Neuronal stem cell (in vitro differentiated cells): ENCODE measurements at regions not wholly inside any gene's neighbourhood (a gene's known extent, or its start where the extent isn't known, plus 50 kb on each side); places are given as distances from the start of the nearest gene placed in this dataset.

ENCODE experiments used
- DNase-seq: peaks from one replicate; pipeline ENCODE4 v3.0.0-alpha.2; 2013; ENCODE audit warnings: low spot score
- H2AFZ ChIP-seq: one replicate; pipeline ENCODE4 v1.6.1; 2013; ENCODE audit warnings: mild to moderate bottlenecking, low read length, inconsistent platforms
- H2AK5ac ChIP-seq: 2 replicates; pipeline ENCODE4 v1.6.1; 2013; ENCODE audit warnings: low read depth, mild to moderate bottlenecking, inconsistent platforms, low read length, moderate library complexity, mixed read lengths
- H2BK120ac ChIP-seq: 2 replicates; pipeline ENCODE4 v1.6.1; 2013; ENCODE audit warnings: low read depth, mild to moderate bottlenecking, inconsistent platforms, low read length, moderate library complexity, mixed read lengths
- H2BK12ac ChIP-seq: one replicate; pipeline ENCODE4 v1.6.1; 2013; ENCODE audit warnings: low read length, inconsistent platforms
- H2BK15ac ChIP-seq: 2 replicates; pipeline ENCODE4 v1.6.1; 2013; ENCODE audit warnings: mild to moderate bottlenecking, low read length, inconsistent platforms, mixed read lengths
- H2BK5ac ChIP-seq: one replicate; pipeline ENCODE4 v1.6.1; 2013; ENCODE audit warnings: inconsistent platforms, mild to moderate bottlenecking, low read length, moderate library complexity
- H3K14ac ChIP-seq: one replicate; pipeline ENCODE4 v1.6.1; 2013; ENCODE audit warnings: low read length, inconsistent platforms
- H3K18ac ChIP-seq: 2 replicates; pipeline ENCODE4 v1.6.1; 2013; ENCODE audit warnings: low read length, inconsistent platforms
- H3K23ac ChIP-seq: 2 replicates; pipeline ENCODE4 v1.6.1; 2013; ENCODE audit warnings: low read depth, mild to moderate bottlenecking, mixed read lengths, low read length, inconsistent platforms; ENCODE audit not compliant: poor library complexity
- H3K27ac ChIP-seq: replicated peaks from 3 replicates; pipeline ENCODE4 v1.5.1; 2013; ENCODE audit warnings: low read length, inconsistent platforms
- H3K27me3 ChIP-seq, 3 experiments: 2 replicates each; pipeline ENCODE4 v1.6.1; 2013; ENCODE audit warnings: low read length in 3 of 3, mild to moderate bottlenecking in 2 of 3, inconsistent platforms in 1 of 3, low read depth in 1 of 3, mixed read lengths in 1 of 3, moderate library complexity in 1 of 3; ENCODE audit not compliant: control insufficient read depth in 3 of 3, insufficient read depth in 3 of 3
- H3K36me3 ChIP-seq, 2 donors: replicated peaks in 1 of 2; 2 replicates each; pipeline ENCODE4 v1.6.1; 2013; ENCODE audit warnings: low read length in 2 of 2; ENCODE audit not compliant: control insufficient read depth in 2 of 2, insufficient read depth in 2 of 2
- H3K4ac ChIP-seq: 2 replicates; pipeline ENCODE4 v1.6.1; 2013; ENCODE audit warnings: inconsistent platforms, mild to moderate bottlenecking, low read length, moderate library complexity
- H3K4me1 ChIP-seq, 2 donors: 1 replicate in 1 of 2; 2 replicates in 1 of 2; pipeline ENCODE4 v1.6.1; 2013; ENCODE audit warnings: low read length in 2 of 2, low read depth in 1 of 2; ENCODE audit not compliant: control insufficient read depth in 2 of 2, insufficient read depth in 1 of 2
- H3K4me2 ChIP-seq: one replicate; pipeline ENCODE4 v1.6.1; 2013; ENCODE audit warnings: mild to moderate bottlenecking, low read length, inconsistent platforms; ENCODE audit not compliant: insufficient read depth, poor library complexity, severe bottlenecking
- H3K4me3 ChIP-seq, 2 donors: 2 replicates each; pipeline ENCODE4 v1.5.1; 2013; ENCODE audit warnings: low read length in 2 of 2, mild to moderate bottlenecking in 2 of 2, inconsistent platforms in 1 of 2, moderate library complexity in 1 of 2
- H3K79me1 ChIP-seq: one replicate; pipeline ENCODE4 v1.6.1; 2013; ENCODE audit warnings: low read depth, mild to moderate bottlenecking, inconsistent platforms, low read length, moderate library complexity
- H3K9ac ChIP-seq: one replicate; pipeline ENCODE4 v1.6.1; 2013; ENCODE audit warnings: mild to moderate bottlenecking, low read depth, low read length, inconsistent platforms; ENCODE audit not compliant: poor library complexity
- H3K9me3 ChIP-seq, 2 donors: replicated peaks in 1 of 2; 2 replicates each; pipeline versions ENCODE3 to v1.6.1; 2013; ENCODE audit warnings: low read length in 2 of 2, mild to moderate bottlenecking in 2 of 2, inconsistent platforms in 1 of 2, low read depth in 1 of 2, mixed read lengths in 1 of 2, moderate library complexity in 1 of 2; ENCODE audit not compliant: control insufficient read depth in 2 of 2, insufficient read depth in 1 of 2
- H4K8ac ChIP-seq: one replicate; pipeline ENCODE4 v1.6.1; 2013; ENCODE audit warnings: low read depth, mild to moderate bottlenecking, inconsistent platforms, low read length, moderate library complexity
- H4K91ac ChIP-seq: one replicate; pipeline ENCODE4 v1.6.1; 2013; ENCODE audit warnings: low read length, low read depth, mild to moderate bottlenecking, inconsistent platforms; ENCODE audit not compliant: poor library complexity
- WGBS, 2 donors: extraction: QIAGEN DNeasy Blood & Tissue Kit; methylation state at CpG; one replicate each; pipeline ENCODE4 v1.1.7; 2013; ENCODE audit warnings: missing lambda C conversion rate in 2 of 2, mixed read lengths in 1 of 2; ENCODE audit not compliant: insufficient read length in 2 of 2, insufficient replicate concordance in 1 of 2; ENCODE audit errors: extremely low coverage in 2 of 2; 5-methylcytosine and 5-hydroxymethylcytosine counted together

DNA sequence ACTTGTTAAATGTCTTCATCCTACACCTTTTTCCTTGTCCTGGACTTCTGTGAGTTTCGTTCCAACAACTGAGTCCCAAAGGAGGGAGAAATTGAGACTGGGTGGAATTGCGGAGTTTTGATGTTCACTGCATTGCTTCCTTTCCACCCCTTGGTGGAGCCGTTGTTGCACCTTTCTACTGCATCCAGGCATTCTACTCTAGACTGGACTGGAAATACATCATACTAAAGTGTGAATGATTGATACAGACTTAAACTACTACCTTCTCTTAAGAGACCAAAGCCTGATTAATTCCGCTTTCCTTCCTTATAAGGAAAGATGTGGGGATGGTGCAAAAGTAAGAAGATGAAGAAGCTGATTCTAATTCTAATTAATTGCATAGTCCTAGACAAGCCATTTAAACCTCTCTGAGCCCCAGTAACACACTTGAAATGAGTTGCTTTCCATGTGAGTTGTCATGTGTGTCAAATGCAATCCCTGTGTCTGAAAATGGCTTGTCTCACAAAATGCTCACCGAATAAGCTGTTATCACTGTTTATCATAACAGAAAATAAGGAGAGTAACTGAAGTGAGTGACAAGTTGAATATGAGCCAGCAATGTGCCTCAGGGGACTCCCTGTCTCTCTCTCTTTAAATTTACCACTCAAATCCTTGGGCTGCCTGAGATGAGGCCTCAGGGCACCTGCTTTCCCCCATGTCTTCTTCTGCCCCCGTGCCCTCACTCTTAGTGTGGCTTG lies 338.3 kb upstream of the CHD6 start:
- no peak overlapping the region for H3K4ac ChIP-seq
- H3K4me2 ChIP-seq = no peak overlapping the region
- no peak overlapping the region for H3K4me3 ChIP-seq
- H3K4me1 ChIP-seq = no peaks in the 10 kb centered on the region
- H3K36me3 ChIP-seq = no peaks in the 10 kb centered on the region
- no peak overlapping the region for H2BK15ac ChIP-seq
- no peaks in the 10 kb centered on the region for H3K79me1 ChIP-seq
- peak; percentile 6 for DNase-seq
- H3K9ac ChIP-seq = no peak overlapping the region
- no peak overlapping the region for H2BK12ac ChIP-seq
- WGBS, 2 donors = no CpG with 5 or more reads among the region's 6 CpGs
- no peak overlapping the region for H3K14ac ChIP-seq
- no peaks in the 10 kb centered on the region for H3K9me3 ChIP-seq
- no peak overlapping the region for H2AFZ ChIP-seq
- no peak overlapping the region for H4K8ac ChIP-seq
- no peaks in the 10 kb centered on the region for H3K27me3 ChIP-seq
- no peak overlapping the region for H4K91ac ChIP-seq
- H2BK5ac ChIP-seq = no peak overlapping the region
- no peak overlapping the region for H3K18ac ChIP-seq
- H3K27ac ChIP-seq = no peak overlapping the region
- H2BK120ac ChIP-seq = no peak overlapping the region
- H3K23ac ChIP-seq = no peak overlapping the region
- no peak overlapping the region for H2AK5ac ChIP-seq

DNA sequence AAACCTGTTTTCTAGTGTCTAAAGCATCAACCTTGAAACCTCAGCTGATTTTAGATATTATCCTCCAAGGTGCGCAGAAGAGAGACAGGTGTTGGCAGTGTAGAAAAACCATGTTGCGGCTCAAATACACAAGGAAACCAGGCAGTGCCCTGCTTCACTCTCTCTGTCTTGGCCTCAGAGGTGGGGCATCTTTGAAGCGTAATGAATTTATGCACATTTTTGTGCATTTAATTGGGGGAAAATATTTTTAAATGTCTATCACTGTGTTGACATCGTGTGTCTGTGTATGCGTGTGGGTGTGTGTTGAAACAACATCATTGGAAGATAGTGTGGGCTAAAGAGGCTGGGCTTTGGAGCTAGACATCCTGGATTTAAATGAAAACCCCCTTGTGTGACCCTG lies 334.0 kb upstream of the CHD6 start:
- H3K4me3 ChIP-seq = no peak overlapping the region
- H3K9ac ChIP-seq = no peak overlapping the region
- no peaks in the 10 kb centered on the region for H3K4me1 ChIP-seq
- H3K9me3 ChIP-seq = no peaks in the 10 kb centered on the region
- no peak overlapping the region for H2AK5ac ChIP-seq
- no peaks in the 10 kb centered on the region for H3K79me1 ChIP-seq
- H3K4ac ChIP-seq = no peak overlapping the region
- H4K8ac ChIP-seq = no peak overlapping the region
- WGBS, 2 donors = no CpG with 5 or more reads among the region's 5 CpGs
- H2BK12ac ChIP-seq = no peak overlapping the region
- H3K4me2 ChIP-seq = no peak overlapping the region
- H2BK120ac ChIP-seq = no peak overlapping the region
- no peak overlapping the region for H3K27ac ChIP-seq
- H2BK5ac ChIP-seq = no peak overlapping the region
- H3K23ac ChIP-seq = no peak overlapping the region
- no peak overlapping the region for H3K18ac ChIP-seq
- DNase-seq = no peak
- no peak overlapping the region for H2AFZ ChIP-seq
- H2BK15ac ChIP-seq = no peak overlapping the region
- no peak overlapping the region for H4K91ac ChIP-seq
- H3K14ac ChIP-seq = no peak overlapping the region
- no peaks in the 10 kb centered on the region for H3K27me3 ChIP-seq
- no peaks in the 10 kb centered on the region for H3K36me3 ChIP-seq

DNA sequence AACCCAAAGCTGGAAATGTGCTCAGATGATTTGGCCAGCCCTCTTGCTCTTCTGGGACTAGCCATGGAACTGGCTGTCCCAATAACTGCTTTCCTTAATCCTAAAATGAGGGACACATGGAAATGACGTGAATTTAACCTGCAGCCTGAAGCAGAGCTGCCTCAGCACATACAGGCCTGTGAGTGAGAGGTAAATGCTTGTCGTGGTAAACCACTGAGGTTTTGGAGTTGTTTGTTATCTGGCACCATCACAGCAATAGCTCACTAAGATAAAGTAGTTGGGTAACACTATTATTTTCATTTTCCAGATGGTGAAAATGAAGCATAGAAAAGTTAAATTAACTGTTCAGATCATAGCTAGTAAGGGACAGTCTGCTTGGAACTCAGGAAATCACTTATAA lies 333.4 kb upstream of the CHD6 start:
- Histone ChIP-seq H3K4me3 (no peak overlapping the region), H4K8ac (no peak overlapping the region), H3K79me1 (no peaks in the 10 kb centered on the region), H3K27me3 (no peaks in the 10 kb centered on the region), H3K4ac (no peak overlapping the region), H2BK12ac (no peak overlapping the region), H3K4me2 (no peak overlapping the region), H3K27ac (no peak overlapping the region), H3K23ac (no peak overlapping the region), H3K36me3 (no peaks in the 10 kb centered on the region), H2AFZ (no peak overlapping the region), H3K18ac (no peak overlapping the region), H3K9me3 (no peaks in the 10 kb centered on the region), H2AK5ac (no peak overlapping the region), H2BK5ac (no peak overlapping the region), H3K9ac (no peak overlapping the region), H2BK120ac (no peak overlapping the region), H3K4me1 (no peaks in the 10 kb centered on the region), H2BK15ac (no peak overlapping the region), H3K14ac (no peak overlapping the region), H4K91ac (no peak overlapping the region)
- no CpG with 5 or more reads among the region's 2 CpGs for WGBS, 2 donors
- no peak for DNase-seq

DNA sequence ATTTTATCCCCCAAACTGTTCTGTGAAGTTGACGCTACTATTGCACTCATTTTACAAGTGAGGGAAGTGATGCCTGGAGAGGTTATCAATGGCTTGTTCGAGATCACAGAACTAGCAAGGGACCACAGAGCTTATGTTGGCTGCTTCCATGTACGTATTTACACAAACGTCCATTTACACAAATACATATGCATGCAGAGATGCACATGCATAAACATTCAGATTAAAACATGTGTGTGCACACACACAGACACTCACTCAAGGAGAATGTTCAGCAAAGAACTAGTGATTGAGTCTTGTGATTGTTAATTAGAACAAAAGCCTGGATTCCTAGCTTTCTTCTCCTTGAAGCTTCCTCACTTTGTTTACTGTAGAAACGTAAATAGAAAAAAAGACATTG lies 321.5 kb upstream of the CHD6 start:
- no peak overlapping the region for H2BK5ac ChIP-seq
- no peak overlapping the region for H3K23ac ChIP-seq
- no peaks in the 10 kb centered on the region for H3K79me1 ChIP-seq
- H3K4me3 ChIP-seq = no peak overlapping the region
- H2AFZ ChIP-seq = no peak overlapping the region
- H2AK5ac ChIP-seq = no peak overlapping the region
- no peak overlapping the region for H2BK120ac ChIP-seq
- H3K4me1 ChIP-seq = no peaks in the 10 kb centered on the region
- H4K8ac ChIP-seq = no peak overlapping the region
- no peak overlapping the region for H3K27ac ChIP-seq
- H3K18ac ChIP-seq = no peak overlapping the region
- H3K4me2 ChIP-seq = no peak overlapping the region
- H2BK12ac ChIP-seq = no peak overlapping the region
- no CpG with 5 or more reads among the region's 5 CpGs for WGBS, 2 donors
- no peak overlapping the region for H2BK15ac ChIP-seq
- no peaks in the 10 kb centered on the region for H3K9me3 ChIP-seq
- no peak for DNase-seq
- H4K91ac ChIP-seq = no peak overlapping the region
- no peaks in the 10 kb centered on the region for H3K27me3 ChIP-seq
- no peak overlapping the region for H3K4ac ChIP-seq
- no peak overlapping the region for H3K9ac ChIP-seq
- H3K14ac ChIP-seq = no peak overlapping the region
- H3K36me3 ChIP-seq = no peaks in the 10 kb centered on the region
